HepG2 (cell line): ENCODE measurements at regions not wholly inside any gene's neighbourhood (a gene's known extent, or its start where the extent isn't known, plus 50 kb on each side); places are given as distances from the start of the nearest gene placed in this dataset.
"Not testable (repeated sequence)": the region's sequence is repeated elsewhere in the genome, so short reads cannot be mapped to it uniquely, and the experiment has no call there.

ENCODE experiments used
- ARNTL ChIP-seq: sonication (generic); formaldehyde crosslinking; IDR thresholded peaks from 2 replicates; pipeline ENCODE4 v1.4.0; 2020; ENCODE audit warnings: mild to moderate bottlenecking, missing genetic modification reagents
- CEBPB ChIP-seq: IDR thresholded peaks from 2 replicates; pipeline ENCODE4 v1.6.1; 2011; ENCODE audit warnings: low read depth, low read length, improper control_type of control experiment, borderline replicate concordance
- DR1 ChIP-seq: sonication (generic); formaldehyde crosslinking; IDR thresholded peaks from 2 replicates; pipeline ENCODE4 v1.8.0; 2021; ENCODE audit warnings: mild to moderate bottlenecking, missing genetic modification reagents, inconsistent platforms
- FOXK2 ChIP-seq: fragments of 450-650 bp; IDR thresholded peaks from 2 replicates; pipeline ENCODE4 v1.6.1; 2016
- GATAD1 ChIP-seq: IDR thresholded peaks from 2 replicates; pipeline ENCODE4 v1.6.1; 2016; ENCODE audit warnings: missing genetic modification reagents, missing compliant biosample characterization
- YY1 ChIP-seq: IDR thresholded peaks from 2 replicates; pipeline ENCODE4 v1.6.1; 2011; ENCODE audit warnings: low read length, low read depth, moderate library complexity, mild to moderate bottlenecking; ENCODE audit not compliant: insufficient read depth, insufficient replicate concordance
- ZBTB8A ChIP-seq: sonication (generic); formaldehyde crosslinking; IDR thresholded peaks from 2 replicates; pipeline ENCODE4 v1.4.0; 2020; ENCODE audit warnings: mild to moderate bottlenecking, low read depth, missing genetic modification reagents, borderline replicate concordance
- ZZZ3 ChIP-seq: sonication (generic); formaldehyde crosslinking; IDR thresholded peaks from 2 replicates; pipeline ENCODE4 v1.4.0; 2020; ENCODE audit warnings: missing genetic modification reagents, mild to moderate bottlenecking, borderline replicate concordance
- TF ChIP-seq, protein P1 (sequence below): IDR thresholded peaks from 2 replicates; pipeline ENCODE4 v1.6.1; 2012; ENCODE audit warnings: inconsistent platforms
- TF ChIP-seq, protein P2 (sequence below): sonication (generic); formaldehyde crosslinking; IDR thresholded peaks from 2 replicates; pipeline ENCODE4 v1.4.0; 2020; ENCODE audit warnings: low read depth, mild to moderate bottlenecking, missing genetic modification reagents

DNA sequence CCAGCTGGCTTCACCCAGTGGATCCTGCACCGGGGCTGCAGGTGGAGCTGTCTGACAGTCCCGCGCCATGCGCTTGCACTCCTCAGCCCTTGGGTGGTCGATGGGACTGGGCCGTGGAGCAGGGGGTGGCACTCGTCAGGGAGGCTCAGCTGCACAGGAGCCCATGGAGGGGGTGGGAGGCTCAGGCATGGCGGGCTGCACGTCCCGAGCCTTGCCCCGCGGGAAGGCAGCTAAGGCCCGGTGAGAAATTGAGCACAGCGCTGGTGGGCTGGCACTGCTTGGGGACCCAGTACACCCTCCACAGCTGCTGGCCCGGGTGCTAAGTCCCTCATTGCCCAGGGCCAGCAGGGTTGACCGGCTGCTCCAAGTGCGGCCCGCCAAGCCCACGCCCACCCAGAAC lies 97.0 kb upstream of the GPR6 start:
- TF ChIP-seq, protein P1, sequence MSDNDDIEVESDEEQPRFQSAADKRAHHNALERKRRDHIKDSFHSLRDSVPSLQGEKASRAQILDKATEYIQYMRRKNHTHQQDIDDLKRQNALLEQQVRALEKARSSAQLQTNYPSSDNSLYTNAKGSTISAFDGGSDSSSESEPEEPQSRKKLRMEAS = not testable (repeated sequence)
- TF ChIP-seq GATAD1 (CRISPR knock-in tag); YY1; ZBTB8A; ZZZ3 (CRISPR knock-in tag); ARNTL (CRISPR knock-in tag); CEBPB; FOXK2; DR1 (CRISPR knock-in tag): not testable (repeated sequence)
- TF ChIP-seq, protein P2, sequence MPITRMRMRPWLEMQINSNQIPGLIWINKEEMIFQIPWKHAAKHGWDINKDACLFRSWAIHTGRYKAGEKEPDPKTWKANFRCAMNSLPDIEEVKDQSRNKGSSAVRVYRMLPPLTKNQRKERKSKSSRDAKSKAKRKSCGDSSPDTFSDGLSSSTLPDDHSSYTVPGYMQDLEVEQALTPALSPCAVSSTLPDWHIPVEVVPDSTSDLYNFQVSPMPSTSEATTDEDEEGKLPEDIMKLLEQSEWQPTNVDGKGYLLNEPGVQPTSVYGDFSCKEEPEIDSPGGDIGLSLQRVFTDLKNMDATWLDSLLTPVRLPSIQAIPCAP (CRISPR knock-in tag) = not testable (repeated sequence)
